Neural cell (in vitro differentiated cells): ENCODE measurements at regions not wholly inside any gene's neighbourhood (a gene's known extent, or its start where the extent isn't known, plus 50 kb on each side); places are given as distances from the start of the nearest gene placed in this dataset.

Source experiments
- H2AFZ ChIP-seq: fragments of 200-600, 300-800 bp; sonication (generic), shearing (Covaris generic); 2 replicates; pipeline ENCODE4 v1.6.0; 2014; ENCODE audit warnings: low read depth, mild to moderate bottlenecking, antibody characterized with exemption, low read length, moderate library complexity
- H3F3A ChIP-seq: fragments of 200-600 bp; shearing (Covaris generic); 2 replicates; pipeline ENCODE4 v1.6.1; 2016; ENCODE audit warnings: mild to moderate bottlenecking, moderate library complexity, mixed read lengths, antibody characterized with exemption, low read length; ENCODE audit not compliant: insufficient read depth, poor library complexity, severe bottlenecking
- H3K27ac ChIP-seq: fragments of 200-600, 300-800 bp; sonication (generic), shearing (Covaris generic); 2 replicates; pipeline ENCODE4 v1.5.1; 2014; ENCODE audit warnings: mild to moderate bottlenecking, low read length, moderate library complexity
- H3K27me3 ChIP-seq: fragments of 300-800, 200-600 bp; sonication (generic), shearing (Covaris generic); 2 replicates; pipeline ENCODE4 v1.6.0; 2014; ENCODE audit warnings: mild to moderate bottlenecking, low read depth, low read length, moderate library complexity; ENCODE audit not compliant: insufficient read depth
- H3K36me3 ChIP-seq: fragments of 300-800, 200-600 bp; sonication (generic), shearing (Covaris generic); 2 replicates; pipeline ENCODE4 v1.5.1; 2014; ENCODE audit warnings: mild to moderate bottlenecking, antibody characterized with exemption, low read length, moderate library complexity; ENCODE audit not compliant: insufficient read depth
- H3K4me2 ChIP-seq: fragments of 300-800, 200-600 bp; sonication (generic), shearing (Covaris generic); 2 replicates; pipeline ENCODE4 v1.6.0; 2014; ENCODE audit warnings: mild to moderate bottlenecking, low read length
- H3K4me3 ChIP-seq: fragments of 300-800, 200-600 bp; sonication (generic), shearing (Covaris generic); 2 replicates; pipeline ENCODE4 v1.5.1; 2014; ENCODE audit warnings: mild to moderate bottlenecking, low read length, moderate library complexity
- H3K79me2 ChIP-seq: fragments of 200-600 bp; shearing (Covaris generic); replicated peaks from 2 replicates; pipeline ENCODE4 v1.6.0; 2014; ENCODE audit warnings: mild to moderate bottlenecking, low read length, moderate library complexity; ENCODE audit not compliant: insufficient read depth
- H3K9ac ChIP-seq: fragments of 300-800, 200-600 bp; sonication (generic), shearing (Covaris generic); 2 replicates; pipeline ENCODE4 v1.6.1; 2016; ENCODE audit warnings: mild to moderate bottlenecking, low read length, mixed read lengths
- H3K9me2 ChIP-seq: fragments of 200-600 bp; shearing (Covaris generic); 2 replicates; pipeline ENCODE4 v1.6.1; 2016; ENCODE audit warnings: mild to moderate bottlenecking, low read length, mixed read lengths; ENCODE audit not compliant: insufficient read depth
- H3K9me3 ChIP-seq: fragments of 200-600, 300-800 bp; sonication (generic), shearing (Covaris generic); 2 replicates; pipeline ENCODE4 v1.6.1; 2016; ENCODE audit warnings: mild to moderate bottlenecking, mixed run types, low read length, moderate library complexity, mixed read lengths
- H4K20me1 ChIP-seq: fragments of 200-600 bp; shearing (Covaris generic); 2 replicates; pipeline ENCODE4 v1.6.1; 2016; ENCODE audit warnings: mild to moderate bottlenecking, mixed run types; ENCODE audit not compliant: insufficient read depth
- EP300 ChIP-seq: fragments of 450-650 bp; conservative IDR thresholded peaks from 2 replicates; pipeline ENCODE4 v1.6.1; 2014; ENCODE audit warnings: antibody characterized with exemption, mild to moderate bottlenecking, moderate library complexity; ENCODE audit not compliant: poor library complexity, severe bottlenecking
- EZH2 ChIP-seq: fragments of 200-600, 300-800 bp; shearing (Covaris generic), sonication (generic); IDR thresholded peaks from 2 replicates; pipeline ENCODE4 v1.6.1; 2014; ENCODE audit warnings: antibody characterized with exemption, low read length, borderline replicate concordance, mild to moderate bottlenecking; ENCODE audit not compliant: insufficient read depth, poor library complexity, severe bottlenecking
- MXI1 ChIP-seq: fragments of 450-650 bp; conservative IDR thresholded peaks from 2 replicates; pipeline ENCODE4 v1.6.1; 2014; ENCODE audit warnings: antibody characterized with exemption, mild to moderate bottlenecking; ENCODE audit not compliant: poor library complexity, severe bottlenecking
- POLR2AphosphoS5 ChIP-seq: IDR thresholded peaks from 2 replicates; pipeline ENCODE4 v1.6.1; 2012
- RAD21 ChIP-seq: fragments of 450-650 bp; conservative IDR thresholded peaks from 2 replicates; pipeline ENCODE4 v1.6.1; 2014; ENCODE audit warnings: antibody characterized with exemption, mild to moderate bottlenecking, moderate library complexity
- SMC3 ChIP-seq: fragments of 450-650 bp; conservative IDR thresholded peaks from 2 replicates; pipeline ENCODE4 v1.6.1; 2014; ENCODE audit warnings: antibody characterized with exemption, mild to moderate bottlenecking, moderate library complexity; ENCODE audit not compliant: poor library complexity
- TAF1 ChIP-seq: IDR thresholded peaks from 2 replicates; pipeline ENCODE4 v1.6.1; 2012; ENCODE audit warnings: low read depth
- TF ChIP-seq, protein P1 (sequence below): fragments of 450-650 bp; IDR thresholded peaks from 2 replicates; pipeline ENCODE4 v1.5.1; 2014; ENCODE audit warnings: antibody characterized with exemption, mild to moderate bottlenecking, moderate library complexity; ENCODE audit not compliant: poor library complexity, severe bottlenecking
- TF ChIP-seq, protein P2 (sequence below): IDR thresholded peaks from 2 replicates; pipeline ENCODE4 v1.6.1; 2012; ENCODE audit warnings: borderline replicate concordance

DNA sequence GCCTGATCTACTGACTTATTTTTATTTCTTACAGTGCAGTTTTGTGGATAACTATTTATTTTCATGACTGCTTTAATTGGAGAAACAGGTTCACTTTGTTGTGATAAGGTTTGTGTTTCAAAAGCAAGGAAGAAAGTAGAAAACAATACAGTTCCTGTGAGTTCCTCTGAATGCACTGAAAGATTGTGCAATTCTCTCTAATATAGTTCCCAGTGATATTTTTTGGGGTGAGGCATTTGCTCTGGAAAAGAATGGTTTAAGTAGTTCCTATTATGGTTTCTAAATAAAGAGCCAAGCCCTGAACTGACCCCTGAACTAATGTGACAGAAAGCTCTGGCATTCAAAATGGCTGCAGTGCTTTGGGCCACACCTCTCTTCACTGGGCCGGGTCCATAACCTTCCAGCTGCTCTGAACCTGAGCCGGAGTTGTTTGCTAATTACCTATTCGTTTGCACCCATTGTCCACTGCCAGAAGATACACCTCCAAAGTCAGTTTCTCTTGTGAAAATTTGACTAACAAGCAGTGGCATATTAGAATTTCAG is 56.6 kb upstream of the VTCN1 start:
- Histone ChIP-seq H3K9ac (no peak overlapping the region), H3F3A (no peaks in the 10 kb centered on the region), H2AFZ (no peak overlapping the region), H3K27ac (no peak overlapping the region), H3K9me2 (no peaks in the 10 kb centered on the region), H4K20me1 (no peaks in the 10 kb centered on the region), H3K4me2 (no peak overlapping the region), H3K79me2 (no peaks in the 10 kb centered on the region), H3K36me3 (no peaks in the 10 kb centered on the region), H3K27me3 (no peaks in the 10 kb centered on the region), H3K9me3 (no peaks in the 10 kb centered on the region), H3K4me3 (no peak overlapping the region)
- no peak for TF ChIP-seq POLR2AphosphoS5
- TF ChIP-seq MXI1: no peak
- TF ChIP-seq RAD21: no peak
- no peak for TF ChIP-seq TAF1
- TF ChIP-seq, protein P1, sequence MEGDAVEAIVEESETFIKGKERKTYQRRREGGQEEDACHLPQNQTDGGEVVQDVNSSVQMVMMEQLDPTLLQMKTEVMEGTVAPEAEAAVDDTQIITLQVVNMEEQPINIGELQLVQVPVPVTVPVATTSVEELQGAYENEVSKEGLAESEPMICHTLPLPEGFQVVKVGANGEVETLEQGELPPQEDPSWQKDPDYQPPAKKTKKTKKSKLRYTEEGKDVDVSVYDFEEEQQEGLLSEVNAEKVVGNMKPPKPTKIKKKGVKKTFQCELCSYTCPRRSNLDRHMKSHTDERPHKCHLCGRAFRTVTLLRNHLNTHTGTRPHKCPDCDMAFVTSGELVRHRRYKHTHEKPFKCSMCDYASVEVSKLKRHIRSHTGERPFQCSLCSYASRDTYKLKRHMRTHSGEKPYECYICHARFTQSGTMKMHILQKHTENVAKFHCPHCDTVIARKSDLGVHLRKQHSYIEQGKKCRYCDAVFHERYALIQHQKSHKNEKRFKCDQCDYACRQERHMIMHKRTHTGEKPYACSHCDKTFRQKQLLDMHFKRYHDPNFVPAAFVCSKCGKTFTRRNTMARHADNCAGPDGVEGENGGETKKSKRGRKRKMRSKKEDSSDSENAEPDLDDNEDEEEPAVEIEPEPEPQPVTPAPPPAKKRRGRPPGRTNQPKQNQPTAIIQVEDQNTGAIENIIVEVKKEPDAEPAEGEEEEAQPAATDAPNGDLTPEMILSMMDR: no peak
- no peak for TF ChIP-seq SMC3
- no peak for TF ChIP-seq EZH2
- TF ChIP-seq, protein P2, sequence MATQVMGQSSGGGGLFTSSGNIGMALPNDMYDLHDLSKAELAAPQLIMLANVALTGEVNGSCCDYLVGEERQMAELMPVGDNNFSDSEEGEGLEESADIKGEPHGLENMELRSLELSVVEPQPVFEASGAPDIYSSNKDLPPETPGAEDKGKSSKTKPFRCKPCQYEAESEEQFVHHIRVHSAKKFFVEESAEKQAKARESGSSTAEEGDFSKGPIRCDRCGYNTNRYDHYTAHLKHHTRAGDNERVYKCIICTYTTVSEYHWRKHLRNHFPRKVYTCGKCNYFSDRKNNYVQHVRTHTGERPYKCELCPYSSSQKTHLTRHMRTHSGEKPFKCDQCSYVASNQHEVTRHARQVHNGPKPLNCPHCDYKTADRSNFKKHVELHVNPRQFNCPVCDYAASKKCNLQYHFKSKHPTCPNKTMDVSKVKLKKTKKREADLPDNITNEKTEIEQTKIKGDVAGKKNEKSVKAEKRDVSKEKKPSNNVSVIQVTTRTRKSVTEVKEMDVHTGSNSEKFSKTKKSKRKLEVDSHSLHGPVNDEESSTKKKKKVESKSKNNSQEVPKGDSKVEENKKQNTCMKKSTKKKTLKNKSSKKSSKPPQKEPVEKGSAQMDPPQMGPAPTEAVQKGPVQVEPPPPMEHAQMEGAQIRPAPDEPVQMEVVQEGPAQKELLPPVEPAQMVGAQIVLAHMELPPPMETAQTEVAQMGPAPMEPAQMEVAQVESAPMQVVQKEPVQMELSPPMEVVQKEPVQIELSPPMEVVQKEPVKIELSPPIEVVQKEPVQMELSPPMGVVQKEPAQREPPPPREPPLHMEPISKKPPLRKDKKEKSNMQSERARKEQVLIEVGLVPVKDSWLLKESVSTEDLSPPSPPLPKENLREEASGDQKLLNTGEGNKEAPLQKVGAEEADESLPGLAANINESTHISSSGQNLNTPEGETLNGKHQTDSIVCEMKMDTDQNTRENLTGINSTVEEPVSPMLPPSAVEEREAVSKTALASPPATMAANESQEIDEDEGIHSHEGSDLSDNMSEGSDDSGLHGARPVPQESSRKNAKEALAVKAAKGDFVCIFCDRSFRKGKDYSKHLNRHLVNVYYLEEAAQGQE: no peak
- TF ChIP-seq EP300: no peak

DNA sequence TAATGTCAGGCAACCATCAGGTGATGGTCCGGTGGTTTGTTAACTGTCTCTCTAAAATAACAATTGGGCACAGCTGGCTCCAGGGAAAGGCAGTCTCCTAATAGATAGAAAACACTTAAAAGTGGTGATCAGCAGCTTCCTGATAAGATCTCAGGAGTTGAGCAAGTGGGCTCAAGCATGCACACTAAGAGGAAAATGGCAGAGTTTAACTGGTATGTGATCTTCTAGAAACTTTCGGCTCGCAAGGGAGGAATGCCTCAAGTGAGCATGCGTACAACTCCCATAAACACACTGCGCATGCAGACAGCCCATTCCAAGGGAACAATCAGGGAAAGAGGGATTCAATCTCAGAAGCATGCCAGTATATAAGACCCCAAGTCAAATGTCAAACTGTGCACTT is 52.2 kb upstream of the VTCN1 start:
- H4K20me1 ChIP-seq: no peaks in the 10 kb centered on the region
- no peak overlapping the region for H3K4me3 ChIP-seq
- H3K4me2 ChIP-seq: no peak overlapping the region
- TF ChIP-seq EZH2 (no peak), POLR2AphosphoS5 (no peak), EP300 (no peak), RAD21 (no peak), SMC3 (no peak), TAF1 (no peak), MXI1 (no peak)
- TF ChIP-seq, protein P2: no peak
- TF ChIP-seq, protein P1: no peak
- no peaks in the 10 kb centered on the region for H3K36me3 ChIP-seq
- no peak overlapping the region for H3K9ac ChIP-seq
- H3K79me2 ChIP-seq: no peaks in the 10 kb centered on the region
- no peak overlapping the region for H3K27ac ChIP-seq
- H3K27me3 ChIP-seq: no peaks in the 10 kb centered on the region
- no peaks in the 10 kb centered on the region for H3K9me2 ChIP-seq
- H2AFZ ChIP-seq: no peak overlapping the region
- no peaks in the 10 kb centered on the region for H3K9me3 ChIP-seq
- H3F3A ChIP-seq: no peaks in the 10 kb centered on the region
